ENCODE measurements at regions not wholly inside any gene's neighbourhood (a gene's known extent, or its start where the extent isn't known, plus 50 kb on each side); places are given as distances from the start of the nearest gene placed in this dataset.

DNA sequence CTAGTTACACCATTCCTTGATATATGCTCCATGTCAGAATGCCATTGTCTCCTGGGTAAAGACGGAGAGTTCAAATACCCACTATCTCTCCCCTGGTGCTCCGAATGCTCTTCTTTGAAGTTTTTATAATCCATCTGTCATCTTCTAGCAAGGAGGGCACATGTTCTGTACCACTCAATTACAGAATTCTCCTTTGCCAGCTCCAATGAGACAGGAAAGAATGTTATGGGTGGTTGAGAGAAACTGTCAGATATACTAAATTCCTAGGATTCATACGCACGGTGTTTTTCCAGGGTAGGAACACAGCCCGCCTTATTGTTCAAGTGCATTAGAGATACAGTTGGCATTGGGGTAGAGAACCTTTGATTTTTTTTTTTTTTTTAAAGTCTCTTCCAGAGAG, 118.0 kb upstream of the ZNF536 start:
- TF ChIP-seq CTCF (conservative IDR thresholded peaks at IDR 0.05 in 1 of 2, IDR thresholded peaks at IDR 0.05 in 1 of 2; ENCODE audit: extremely low read depth in 1 of 2, insufficient read depth in 1 of 2, low read depth in 1 of 2, low read length in 2 of 2) (no peak), EZH2 (IDR thresholded peaks at IDR 0.05; ENCODE audit: borderline replicate concordance, low read length) (no peak)
